Mesendoderm (in vitro differentiated cells): ENCODE measurements at regions not wholly inside any gene's neighbourhood (a gene's known extent, or its start where the extent isn't known, plus 50 kb on each side); places are given as distances from the start of the nearest gene placed in this dataset.

ENCODE experiments used
- DNase-seq: peaks from one replicate; pipeline ENCODE4 v3.0.0; 2013
- H2AK5ac ChIP-seq: 2 replicates; pipeline ENCODE4 v1.6.1; 2013; ENCODE audit warnings: low read length, inconsistent platforms
- H2BK120ac ChIP-seq: 2 replicates; pipeline ENCODE4 v1.6.1; 2013; ENCODE audit warnings: low read depth, mild to moderate bottlenecking, low read length, moderate library complexity, mixed read lengths
- H2BK15ac ChIP-seq: replicated peaks from 2 replicates; pipeline ENCODE4 v1.6.1; 2013; ENCODE audit warnings: low read depth, mild to moderate bottlenecking, moderate library complexity
- H2BK5ac ChIP-seq: 2 replicates; pipeline ENCODE4 v1.6.1; 2013; ENCODE audit warnings: low read length, inconsistent platforms
- H3K18ac ChIP-seq: 2 replicates; pipeline ENCODE4 v1.6.1; 2013; ENCODE audit warnings: mild to moderate bottlenecking, low read length, mixed read lengths
- H3K23ac ChIP-seq: one replicate; pipeline ENCODE4 v1.6.1; 2013; ENCODE audit warnings: low read length
- H3K27ac ChIP-seq: 2 replicates; pipeline ENCODE4 v1.5.1; 2013; ENCODE audit warnings: low read depth, mild to moderate bottlenecking, inconsistent platforms, low read length, moderate library complexity
- H3K27me3 ChIP-seq: 2 replicates; pipeline ENCODE4 v1.6.1; 2013; ENCODE audit warnings: low read length, control low read depth, mild to moderate bottlenecking, inconsistent platforms; ENCODE audit not compliant: insufficient read depth, poor library complexity
- H3K36me3 ChIP-seq: 2 replicates; pipeline ENCODE4 v1.6.1; 2013; ENCODE audit warnings: low read length, inconsistent platforms; ENCODE audit not compliant: control insufficient read depth, insufficient read depth
- H3K4ac ChIP-seq: one replicate; pipeline ENCODE4 v1.6.1; 2013; ENCODE audit warnings: low read depth, mild to moderate bottlenecking, low read length, moderate library complexity
- H3K4me1 ChIP-seq: 2 replicates; pipeline ENCODE4 v1.6.1; 2013; ENCODE audit warnings: low read depth, low read length, inconsistent platforms; ENCODE audit not compliant: control insufficient read depth
- H3K4me2 ChIP-seq: 2 replicates; pipeline ENCODE4 v1.6.1; 2013; ENCODE audit warnings: low read length
- H3K4me3 ChIP-seq: 2 replicates; pipeline ENCODE4 v1.5.1; 2013; ENCODE audit warnings: mild to moderate bottlenecking, low read length
- H3K56ac ChIP-seq: one replicate; pipeline ENCODE4 v1.6.1; 2013; ENCODE audit warnings: low read length
- H3K79me1 ChIP-seq: 2 replicates; pipeline ENCODE4 v1.6.1; 2013; ENCODE audit warnings: low read length, inconsistent platforms
- H3K79me2 ChIP-seq: 2 replicates; pipeline ENCODE4 v1.6.1; 2013; ENCODE audit warnings: mild to moderate bottlenecking, low read length; ENCODE audit not compliant: control insufficient read depth, insufficient read depth
- H3K9ac ChIP-seq: 2 replicates; pipeline ENCODE4 v1.6.1; 2013; ENCODE audit warnings: low read length, inconsistent platforms
- H4K5ac ChIP-seq: one replicate; pipeline ENCODE4 v1.6.1; 2013; ENCODE audit warnings: low read length
- H4K8ac ChIP-seq: one replicate; pipeline ENCODE4 v1.6.1; 2013; ENCODE audit warnings: low read depth, mild to moderate bottlenecking, control low read depth, low read length, moderate library complexity
- WGBS: extraction: QIAGEN DNeasy Blood & Tissue Kit; methylation state at CpG from one replicate; pipeline ENCODE4 v1.1.7; 2013; ENCODE audit warnings: low lambda C conversion rate, missing lambda C conversion rate; ENCODE audit not compliant: insufficient coverage; ENCODE audit errors: extremely low coverage; 5-methylcytosine and 5-hydroxymethylcytosine counted together

- Histone ChIP-seq H3K27ac (no peak overlapping the region), H3K56ac (no peak overlapping the region), H3K4me1 (no peaks in the 10 kb centered on the region), H3K4ac (no peak overlapping the region), H2BK120ac (no peak overlapping the region), H2AK5ac (no peak overlapping the region), H3K79me2 (no peaks in the 10 kb centered on the region), H2BK5ac (no peak overlapping the region), H3K18ac (no peak overlapping the region), H3K27me3 (no peaks in the 10 kb centered on the region), H4K8ac (no peak overlapping the region), H3K79me1 (no peaks in the 10 kb centered on the region), H3K23ac (no peak overlapping the region), H2BK15ac (no peak overlapping the region), H3K4me3 (no peak overlapping the region), H3K36me3 (no peaks in the 10 kb centered on the region), H3K9ac (no peak overlapping the region), H4K5ac (no peak overlapping the region), H3K4me2 (no peak overlapping the region)
- no peak for DNase-seq
- no CpG with 5 or more reads among the region's 7 CpGs for WGBS
Observed at GRCh38 chr18:75358928-75359327, 68.6 kb downstream of the SMIM21 start.

DNA sequence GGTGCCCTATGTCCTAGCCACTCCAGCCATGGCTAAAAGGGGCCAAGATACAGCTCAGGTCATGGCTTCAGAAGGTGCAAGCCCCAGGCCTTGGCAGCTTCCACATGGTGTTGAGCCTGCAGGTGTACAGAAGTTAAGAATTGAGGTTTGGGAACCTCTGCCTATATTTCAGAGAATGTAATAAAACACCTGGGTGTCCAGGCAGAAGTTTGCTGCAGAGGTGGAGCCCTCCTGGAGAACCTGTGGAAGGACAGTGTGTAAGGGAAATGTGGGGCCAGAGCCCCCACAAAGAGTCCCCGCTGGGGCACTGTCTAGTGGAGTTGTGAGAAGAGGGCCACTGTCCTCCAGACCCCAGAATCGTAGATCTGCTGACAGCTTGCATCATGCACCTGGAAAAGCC lies 74.1 kb downstream of the SMIM21 start:
- no peak for DNase-seq
- no peak overlapping the region for H3K27ac ChIP-seq
- no peak overlapping the region for H2BK120ac ChIP-seq
- H2BK5ac ChIP-seq = no peak overlapping the region
- no peaks in the 10 kb centered on the region for H3K27me3 ChIP-seq
- H3K36me3 ChIP-seq = no peaks in the 10 kb centered on the region
- no CpG with 5 or more reads among the region's 2 CpGs for WGBS
- H3K4me1 ChIP-seq = peaks cover 5% of the 10 kb centered on the region
- no peak overlapping the region for H3K9ac ChIP-seq
- H4K5ac ChIP-seq = no peak overlapping the region
- no peaks in the 10 kb centered on the region for H3K79me2 ChIP-seq
- no peak overlapping the region for H3K4me2 ChIP-seq
- no peak overlapping the region for H3K56ac ChIP-seq
- no peak overlapping the region for H4K8ac ChIP-seq
- no peak overlapping the region for H3K23ac ChIP-seq
- no peak overlapping the region for H2BK15ac ChIP-seq
- H3K4ac ChIP-seq = no peak overlapping the region
- H3K4me3 ChIP-seq = no peak overlapping the region
- H3K79me1 ChIP-seq = no peaks in the 10 kb centered on the region
- H2AK5ac ChIP-seq = no peak overlapping the region
- no peak overlapping the region for H3K18ac ChIP-seq

- H2BK5ac ChIP-seq = no peak overlapping the region
- no peaks in the 10 kb centered on the region for H3K79me2 ChIP-seq
- peak overlapping the region; percentile 61 for H3K18ac ChIP-seq
- no peak overlapping the region for H2BK120ac ChIP-seq
- no peak overlapping the region for H3K4ac ChIP-seq
- no CpG with 5 or more reads among the region's 5 CpGs for WGBS
- no peak overlapping the region for H3K23ac ChIP-seq
- no peaks in the 10 kb centered on the region for H3K27me3 ChIP-seq
- DNase-seq = no peak
- no peak overlapping the region for H3K27ac ChIP-seq
- H2AK5ac ChIP-seq = no peak overlapping the region
- no peak overlapping the region for H4K8ac ChIP-seq
- H3K4me2 ChIP-seq = no peak overlapping the region
- peaks cover 5% of the 10 kb centered on the region for H3K4me1 ChIP-seq
- H3K36me3 ChIP-seq = no peaks in the 10 kb centered on the region
- H3K56ac ChIP-seq = no peak overlapping the region
- no peak overlapping the region for H3K9ac ChIP-seq
- no peak overlapping the region for H2BK15ac ChIP-seq
- H3K79me1 ChIP-seq = no peaks in the 10 kb centered on the region
- no peak overlapping the region for H3K4me3 ChIP-seq
- no peak overlapping the region for H4K5ac ChIP-seq
Observed at GRCh38 chr18:75351409-75351808, 76.1 kb downstream of the SMIM21 start.

DNA sequence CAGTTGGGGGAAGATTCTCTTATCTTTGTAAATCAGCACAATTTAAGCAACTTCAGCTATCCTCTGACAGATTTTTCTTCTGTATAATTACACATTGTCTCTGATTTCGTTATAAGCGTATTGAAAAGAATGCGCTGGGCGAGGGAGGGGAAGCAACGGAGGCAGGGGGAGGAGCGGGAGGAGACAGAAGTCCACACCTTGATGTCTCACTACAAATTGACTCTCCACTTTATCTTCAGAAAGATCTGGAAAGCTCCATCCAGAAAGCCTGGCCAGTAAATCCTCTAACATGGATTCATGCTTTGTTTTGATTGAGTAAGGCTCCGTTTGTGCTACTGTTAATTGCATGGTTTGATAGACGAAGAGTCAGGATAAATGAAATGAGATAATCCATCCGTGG lies 76.6 kb downstream of the SMIM21 start:
- Histone ChIP-seq H3K4me2 (no peak overlapping the region), H2BK15ac (no peak overlapping the region), H3K9ac (no peak overlapping the region), H3K4me1 (peaks cover 5% of the 10 kb centered on the region), H3K4ac (no peak overlapping the region), H2BK120ac (no peak overlapping the region), H4K5ac (no peak overlapping the region), H2BK5ac (no peak overlapping the region), H3K79me2 (no peaks in the 10 kb centered on the region), H3K27ac (no peak overlapping the region), H4K8ac (no peak overlapping the region), H3K56ac (no peak overlapping the region), H3K18ac (peak overlapping the region; percentile 61), H3K79me1 (no peaks in the 10 kb centered on the region), H3K27me3 (no peaks in the 10 kb centered on the region), H3K23ac (no peak overlapping the region), H3K36me3 (no peaks in the 10 kb centered on the region), H2AK5ac (no peak overlapping the region), H3K4me3 (no peak overlapping the region)
- no CpG with 5 or more reads among the region's 9 CpGs for WGBS
- no peak for DNase-seq

DNA sequence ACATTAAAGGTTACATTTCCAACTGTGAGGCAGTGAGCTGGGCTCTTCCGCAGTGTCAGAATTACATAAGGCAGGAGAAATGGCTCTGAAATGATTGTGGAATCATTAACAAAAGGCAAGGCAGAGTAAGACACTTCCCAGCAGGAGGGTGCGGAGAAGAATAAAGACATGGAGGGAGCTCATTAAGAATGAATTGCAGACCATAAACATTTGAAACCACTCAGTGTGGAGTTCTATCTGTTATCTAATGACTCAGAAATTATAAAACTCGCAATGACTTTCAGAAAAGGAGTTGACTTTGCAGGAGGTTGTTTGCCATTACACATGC lies 77.0 kb downstream of the SMIM21 start:
- DNase-seq = peak; percentile 67
- no peak overlapping the region for H3K27ac ChIP-seq
- H3K18ac ChIP-seq = no peak overlapping the region
- H3K27me3 ChIP-seq = no peaks in the 10 kb centered on the region
- no peak overlapping the region for H4K5ac ChIP-seq
- H2BK120ac ChIP-seq = no peak overlapping the region
- no peak overlapping the region for H3K4me3 ChIP-seq
- H3K36me3 ChIP-seq = no peaks in the 10 kb centered on the region
- H2BK15ac ChIP-seq = no peak overlapping the region
- no peak overlapping the region for H2AK5ac ChIP-seq
- H3K4me1 ChIP-seq = peaks cover 5% of the 10 kb centered on the region
- no peaks in the 10 kb centered on the region for H3K79me2 ChIP-seq
- no CpG with 5 or more reads among the region's 3 CpGs for WGBS
- H3K56ac ChIP-seq = no peak overlapping the region
- H3K79me1 ChIP-seq = no peaks in the 10 kb centered on the region
- no peak overlapping the region for H3K4me2 ChIP-seq
- H3K9ac ChIP-seq = no peak overlapping the region
- no peak overlapping the region for H3K23ac ChIP-seq
- H3K4ac ChIP-seq = no peak overlapping the region
- no peak overlapping the region for H4K8ac ChIP-seq
- H2BK5ac ChIP-seq = no peak overlapping the region

GRCh38 chr18:75349668-75350511 lies 77.6 kb downstream of the SMIM21 start:
- H2AK5ac ChIP-seq = no peak overlapping the region
- no peak overlapping the region for H3K9ac ChIP-seq
- H4K8ac ChIP-seq = no peak overlapping the region
- H3K27ac ChIP-seq = no peak overlapping the region
- DNase-seq = no peak
- H3K4me3 ChIP-seq = no peak overlapping the region
- no CpG with 5 or more reads among the region's 18 CpGs for WGBS
- H3K36me3 ChIP-seq = no peaks in the 10 kb centered on the region
- H3K4ac ChIP-seq = no peak overlapping the region
- no peak overlapping the region for H2BK5ac ChIP-seq
- no peak overlapping the region for H3K23ac ChIP-seq
- H3K4me2 ChIP-seq = no peak overlapping the region
- H3K79me1 ChIP-seq = no peaks in the 10 kb centered on the region
- H3K18ac ChIP-seq = peak overlapping the region; percentile 42
- no peak overlapping the region for H4K5ac ChIP-seq
- H2BK120ac ChIP-seq = no peak overlapping the region
- H3K56ac ChIP-seq = no peak overlapping the region
- H3K79me2 ChIP-seq = no peaks in the 10 kb centered on the region
- H3K4me1 ChIP-seq = peaks cover 5% of the 10 kb centered on the region
- no peak overlapping the region for H2BK15ac ChIP-seq
- no peaks in the 10 kb centered on the region for H3K27me3 ChIP-seq
